Gastrocnemius medialis (tissue), 4 donors: ENCODE measurements at regions not wholly inside any gene's neighbourhood (a gene's known extent, or its start where the extent isn't known, plus 50 kb on each side); places are given as distances from the start of the nearest gene placed in this dataset.

Experiments
- POLR2A ChIP-seq, 2 donors: fragments of 450-650 bp; IDR thresholded peaks; one replicate each; pipeline ENCODE4 v1.6.1; 2017; ENCODE audit warnings: antibody characterized with exemption in 2 of 2, mild to moderate bottlenecking in 2 of 2, moderate library complexity in 2 of 2
- TF ChIP-seq, protein P1 (sequence below), 5 experiments: fragments of 450-650 bp in 3 of 5; fragments of 200-600 bp in 2 of 5; sonication (generic) in 2 of 5; IDR thresholded peaks in 4 of 5; conservative IDR thresholded peaks in 1 of 5; 1 replicate in 4 of 5; 2 replicates in 1 of 5; pipeline ENCODE4 v1.5.1; 2016 to 2019; ENCODE audit warnings: antibody characterized with exemption in 5 of 5, mild to moderate bottlenecking in 3 of 5, moderate library complexity in 3 of 5

DNA sequence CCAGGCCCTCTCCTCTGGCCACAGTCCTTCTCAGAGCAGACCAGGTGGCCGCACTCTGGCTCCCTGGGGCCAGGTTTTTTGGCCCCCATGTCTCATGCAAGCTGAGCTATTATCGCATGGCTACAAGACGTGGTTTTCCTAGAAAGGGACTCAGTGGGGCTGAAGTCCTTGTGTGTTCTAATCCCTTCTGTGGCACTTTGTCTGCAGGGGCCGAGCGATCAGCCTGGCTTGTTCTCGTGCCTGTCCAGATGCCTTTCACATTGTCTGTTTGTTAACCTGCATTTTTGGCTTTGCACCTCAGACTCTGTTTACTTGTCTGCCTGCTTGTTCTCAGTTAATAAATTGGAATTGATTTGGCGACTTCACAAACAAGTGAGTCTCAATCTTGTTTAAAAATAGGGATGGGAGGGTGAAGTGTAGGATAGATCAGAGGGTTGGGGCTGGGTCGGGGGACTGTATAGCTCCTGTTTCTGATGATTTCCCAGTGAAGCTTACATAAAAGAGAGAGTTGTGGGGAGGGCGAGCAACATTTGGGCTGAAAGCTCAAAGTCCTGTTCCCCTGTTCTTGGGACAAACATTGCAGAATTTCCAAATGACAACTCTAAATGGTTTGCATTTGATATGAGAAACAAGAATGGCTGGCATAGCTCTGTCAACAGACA is 440.4 kb downstream of the COG6 start:
- TF ChIP-seq, protein P1, sequence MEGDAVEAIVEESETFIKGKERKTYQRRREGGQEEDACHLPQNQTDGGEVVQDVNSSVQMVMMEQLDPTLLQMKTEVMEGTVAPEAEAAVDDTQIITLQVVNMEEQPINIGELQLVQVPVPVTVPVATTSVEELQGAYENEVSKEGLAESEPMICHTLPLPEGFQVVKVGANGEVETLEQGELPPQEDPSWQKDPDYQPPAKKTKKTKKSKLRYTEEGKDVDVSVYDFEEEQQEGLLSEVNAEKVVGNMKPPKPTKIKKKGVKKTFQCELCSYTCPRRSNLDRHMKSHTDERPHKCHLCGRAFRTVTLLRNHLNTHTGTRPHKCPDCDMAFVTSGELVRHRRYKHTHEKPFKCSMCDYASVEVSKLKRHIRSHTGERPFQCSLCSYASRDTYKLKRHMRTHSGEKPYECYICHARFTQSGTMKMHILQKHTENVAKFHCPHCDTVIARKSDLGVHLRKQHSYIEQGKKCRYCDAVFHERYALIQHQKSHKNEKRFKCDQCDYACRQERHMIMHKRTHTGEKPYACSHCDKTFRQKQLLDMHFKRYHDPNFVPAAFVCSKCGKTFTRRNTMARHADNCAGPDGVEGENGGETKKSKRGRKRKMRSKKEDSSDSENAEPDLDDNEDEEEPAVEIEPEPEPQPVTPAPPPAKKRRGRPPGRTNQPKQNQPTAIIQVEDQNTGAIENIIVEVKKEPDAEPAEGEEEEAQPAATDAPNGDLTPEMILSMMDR (IDR thresholded peaks at IDR 0.05 in 4 of 5, conservative IDR thresholded peaks at IDR 0.05 in 1 of 5) = no peak
- TF ChIP-seq POLR2A (IDR thresholded peaks at IDR 0.05) = no peak
